HepG2 (cell line): ENCODE measurements at regions not wholly inside any gene's neighbourhood (a gene's known extent, or its start where the extent isn't known, plus 50 kb on each side); places are given as distances from the start of the nearest gene placed in this dataset.
A peak's percentile ranks its signal among the peaks of the same experiment; 100 is the strongest.

Experiments
- ATAC-seq: fragments of 200-7000 bp; cut with Tn5 transposase; 3 replicates; pipeline ENCODE4 v1.9.1; 2020; ENCODE audit warnings: mild to moderate bottlenecking, moderate library complexity
- BruUV-seq: library from RNA; stranded (reverse); fragments of 400-500 nt; replicated peaks from 2 replicates; lab custom pipeline; 2021; lab: Mats Ljungman, UMichigan
- CTCF ChIA-PET: fragments of 300-600 bp; formaldehyde crosslinking; extraction: SDS; loops from one replicate; lab custom pipeline; 2021; ENCODE audit warnings: low total read pairs, inconsistent platforms, low intra/inter-chr PET ratio; lab: Yijun Ruan, JAX
- POLR2A ChIA-PET: fragments of 350-600 bp; sonication (Branson Sonifier 250); formaldehyde crosslinking; loops from one replicate; lab custom pipeline; 2020; ENCODE audit warnings: antibody characterized with exemption, inconsistent platforms; lab: Yijun Ruan, JAX
- DNase-seq: peaks from one replicate; pipeline ENCODE4 v3.0.0-alpha.2; 2015; ENCODE audit warnings: low spot score
- FAIRE-seq: peaks from 3 replicates; lab custom pipeline; 2011; peaks lifted over from hg19 to GRCh38; lab: Jason Lieb, UNC
- H2AFZ ChIP-seq: one replicate; pipeline ENCODE4 v1.6.1; 2011; ENCODE audit warnings: low read length, inconsistent platforms
- H3K27ac ChIP-seq: fragments of 300-600 bp; 3 replicates; pipeline ENCODE4 v1.8.0; 2011; ENCODE audit warnings: mixed run types, mild to moderate bottlenecking, mixed read lengths, low read length, inconsistent platforms; ENCODE audit not compliant: insufficient read depth; ENCODE audit errors: extremely low read length
- H3K27me3 ChIP-seq, 2 experiments: fragments of 200-600 bp in 1 of 2; 2 replicates in 1 of 2; 3 replicates in 1 of 2; pipeline versions ENCODE4 v1.6.0 to v1.8.0; 2011; ENCODE audit warnings: low read length in 2 of 2, mild to moderate bottlenecking in 2 of 2, moderate library complexity in 2 of 2, inconsistent platforms in 1 of 2; ENCODE audit not compliant: insufficient read depth in 2 of 2, control insufficient read depth in 1 of 2
- H3K36me3 ChIP-seq, 2 experiments: fragments of 200-600 bp in 1 of 2; replicated peaks in 1 of 2; 2 replicates in 1 of 2; 3 replicates in 1 of 2; pipeline versions ENCODE4 v1.5.1 to v1.8.0; 2011; ENCODE audit warnings: low read length in 2 of 2, inconsistent platforms in 1 of 2; ENCODE audit not compliant: insufficient read depth in 2 of 2, control insufficient read depth in 1 of 2
- H3K4me1 ChIP-seq: 2 replicates; pipeline ENCODE4 v1.5.1; 2012; ENCODE audit warnings: low read length, inconsistent platforms; ENCODE audit not compliant: insufficient read depth
- H3K4me2 ChIP-seq: 2 replicates; pipeline ENCODE4 v1.6.0; 2011; ENCODE audit warnings: low read depth, low read length, inconsistent platforms
- H3K4me3 ChIP-seq, 3 experiments: fragments of 200-600 bp in 1 of 3; sonication (generic), shearing (Covaris generic) in 1 of 3; replicated peaks in 1 of 3; 2 replicates each; pipeline ENCODE4 v1.5.1; 2011 to 2016; ENCODE audit warnings: low read length in 3 of 3, inconsistent platforms in 2 of 3, low read depth in 2 of 3, mild to moderate bottlenecking in 2 of 3, control low read depth in 1 of 3, mixed read lengths in 1 of 3; ENCODE audit not compliant: insufficient read depth in 1 of 3
- H3K79me2 ChIP-seq: one replicate; pipeline ENCODE4 v1.6.1; 2011; ENCODE audit warnings: low read length, inconsistent platforms; ENCODE audit not compliant: insufficient read depth
- H3K9ac ChIP-seq: 2 replicates; pipeline ENCODE4 v1.6.0; 2011; ENCODE audit warnings: mild to moderate bottlenecking, low read depth, low read length, inconsistent platforms; ENCODE audit not compliant: insufficient read depth
- H3K9me3 ChIP-seq: 2 replicates; pipeline ENCODE4 v1.5.1; 2012; ENCODE audit warnings: mild to moderate bottlenecking, low read length
- H4K20me1 ChIP-seq: 2 replicates; pipeline ENCODE4 v1.6.0; 2011; ENCODE audit warnings: inconsistent platforms, mild to moderate bottlenecking, low read length, moderate library complexity; ENCODE audit not compliant: insufficient read depth
- ASH2L ChIP-seq: fragments of 300-600, 200-600 bp; sonication (generic); IDR thresholded peaks from 2 replicates; pipeline ENCODE4 v1.7.0; 2017; ENCODE audit warnings: low read depth, mild to moderate bottlenecking, moderate library complexity, mixed read lengths, low read length; ENCODE audit not compliant: insufficient read length
- FOXA3 ChIP-seq: IDR thresholded peaks from 2 replicates; pipeline ENCODE4 v1.6.1; 2016; ENCODE audit warnings: missing genetic modification reagents, missing compliant biosample characterization
- GATAD2A ChIP-seq: IDR thresholded peaks from 2 replicates; pipeline ENCODE4 v1.6.1; 2016
- HNF4A ChIP-seq: sonication (generic); formaldehyde crosslinking; IDR thresholded peaks from 2 replicates; pipeline ENCODE4 v1.4.0; 2020; ENCODE audit warnings: missing genetic modification reagents
- ISL2 ChIP-seq: sonication (generic); formaldehyde crosslinking; IDR thresholded peaks from 2 replicates; pipeline ENCODE4 v1.5.0; 2020; ENCODE audit warnings: missing genetic modification reagents
- KLF15 ChIP-seq: sonication (generic); formaldehyde crosslinking; IDR thresholded peaks from 2 replicates; pipeline ENCODE4 v1.8.1; 2023; ENCODE audit warnings: borderline replicate concordance, mild to moderate bottlenecking, inconsistent platforms, missing genetic modification reagents, mixed read lengths
- MIXL1 ChIP-seq: IDR thresholded peaks from 2 replicates; pipeline ENCODE4 v1.6.1; 2016
- NR2F2 ChIP-seq: IDR thresholded peaks from 2 replicates; pipeline ENCODE4 v1.6.1; 2012; ENCODE audit warnings: low read depth, inconsistent platforms, borderline replicate concordance
- NR2F6 ChIP-seq, 2 experiments: IDR thresholded peaks; 2 replicates each; pipeline ENCODE4 v1.6.1; 2016; ENCODE audit warnings: antibody characterized with exemption in 1 of 2, mild to moderate bottlenecking in 1 of 2
- RXRB ChIP-seq: IDR thresholded peaks from 2 replicates; pipeline ENCODE4 v1.6.1; 2016; ENCODE audit warnings: borderline replicate concordance, missing genetic modification reagents, missing compliant biosample characterization
- SNRNP70 ChIP-seq: fragments of 200-400 bp; formaldehyde crosslinking; IDR thresholded peaks from 2 replicates; pipeline ENCODE4 v1.6.1; 2017; ENCODE audit warnings: mild to moderate bottlenecking, low read depth, low read length, moderate library complexity
- SOX13 ChIP-seq, 3 experiments: fragments of 450-650 bp in 1 of 3; sonication (generic) in 1 of 3; formaldehyde crosslinking in 1 of 3; IDR thresholded peaks in 2 of 3; conservative IDR thresholded peaks in 1 of 3; 2 replicates each; pipeline versions ENCODE4 v1.5.0 to v1.6.1; 2016 to 2020; ENCODE audit warnings: antibody characterized with exemption in 1 of 3, mild to moderate bottlenecking in 1 of 3, missing compliant biosample characterization in 1 of 3, missing genetic modification reagents in 1 of 3, moderate library complexity in 1 of 3
- SOX6 ChIP-seq, 2 experiments: fragments of 450-650 bp in 1 of 2; sonication (generic) in 1 of 2; formaldehyde crosslinking in 1 of 2; IDR thresholded peaks; 2 replicates each; pipeline versions ENCODE4 v1.4.0 to v1.6.1; 2017 to 2020; ENCODE audit warnings: antibody characterized with exemption in 1 of 2, mild to moderate bottlenecking in 1 of 2, missing genetic modification reagents in 1 of 2
- ZC3H4 ChIP-seq: sonication (generic); formaldehyde crosslinking; IDR thresholded peaks from 2 replicates; pipeline ENCODE4 v1.4.0; 2020; ENCODE audit warnings: missing genetic modification reagents, borderline replicate concordance
- ZMYM3 ChIP-seq: sonication (generic); formaldehyde crosslinking; IDR thresholded peaks from 2 replicates; pipeline ENCODE4 v1.5.1; 2020; ENCODE audit warnings: mild to moderate bottlenecking, missing genetic modification reagents
- ZNF136 ChIP-seq: sonication (generic); formaldehyde crosslinking; IDR thresholded peaks from 2 replicates; pipeline ENCODE4 v1.8.1; 2022; ENCODE audit warnings: low read depth, mild to moderate bottlenecking, moderate library complexity, missing genetic modification reagents
- ZNF20 ChIP-seq: sonication (generic); formaldehyde crosslinking; IDR thresholded peaks from 2 replicates; pipeline ENCODE4 v1.4.0; 2020; ENCODE audit warnings: mild to moderate bottlenecking, moderate library complexity, missing genetic modification reagents
- ZNF543 ChIP-seq: sonication (generic); formaldehyde crosslinking; IDR thresholded peaks from 2 replicates; pipeline ENCODE4 v1.4.0; 2020; ENCODE audit warnings: mild to moderate bottlenecking, missing genetic modification reagents
- ZNF614 ChIP-seq: IDR thresholded peaks from 2 replicates; pipeline ENCODE4 v1.6.1; 2018; ENCODE audit warnings: missing biosample characterization, missing genetic modification reagents, inconsistent platforms, borderline replicate concordance
- WGBS: methylation state at CpG from one replicate; pipeline ENCODE4 v1.1.6; 2017; ENCODE audit warnings: low lambda C conversion rate; 5-methylcytosine and 5-hydroxymethylcytosine counted together
- in situ Hi-C: cut with HindIII; loops from 2 replicates; pipeline ENCODE4 v1.10.0; 2017; ENCODE audit warnings: low pct_unique_long_range_greater_than_20kb; ENCODE audit not compliant: extremely low pct_ligation_motif_present
- intact Hi-C: fragments of 100-400 bp; cut with micrococcal nuclease; formaldehyde crosslinking; loops from one replicate; pipeline ENCODE4 v1.10.0; 2022; ENCODE audit not compliant: unreplicated experiment
- TF ChIP-seq, protein P1 (sequence below): sonication (generic); formaldehyde crosslinking; IDR thresholded peaks from 2 replicates; pipeline ENCODE4 v1.5.0; 2020; ENCODE audit warnings: mild to moderate bottlenecking, missing genetic modification reagents, borderline replicate concordance
- TF ChIP-seq, protein P2 (sequence below): sonication (generic); formaldehyde crosslinking; IDR thresholded peaks from 2 replicates; pipeline ENCODE4 v1.5.1; 2020; ENCODE audit warnings: missing genetic modification reagents, mild to moderate bottlenecking, borderline replicate concordance

DNA sequence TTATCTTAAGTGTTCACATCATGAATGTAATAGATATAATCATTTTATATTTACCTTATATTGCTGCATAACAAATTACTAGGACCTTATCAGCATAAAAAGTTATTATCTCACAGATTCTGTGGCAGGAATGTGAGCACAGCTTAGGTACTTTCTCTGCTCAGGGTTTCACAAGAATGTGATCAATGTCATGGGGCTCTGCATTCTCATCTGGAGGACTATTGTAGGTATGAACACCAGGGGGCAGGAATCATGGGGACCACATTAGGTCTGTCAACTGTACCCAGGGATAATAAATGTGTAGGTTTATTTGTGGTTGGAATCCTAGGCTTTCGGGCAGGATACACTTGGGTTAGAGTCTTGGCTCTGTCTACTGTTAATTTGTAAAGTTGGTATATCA is 519.2 kb downstream of the ARAP2 start (continued):
- TF ChIP-seq, protein P1, sequence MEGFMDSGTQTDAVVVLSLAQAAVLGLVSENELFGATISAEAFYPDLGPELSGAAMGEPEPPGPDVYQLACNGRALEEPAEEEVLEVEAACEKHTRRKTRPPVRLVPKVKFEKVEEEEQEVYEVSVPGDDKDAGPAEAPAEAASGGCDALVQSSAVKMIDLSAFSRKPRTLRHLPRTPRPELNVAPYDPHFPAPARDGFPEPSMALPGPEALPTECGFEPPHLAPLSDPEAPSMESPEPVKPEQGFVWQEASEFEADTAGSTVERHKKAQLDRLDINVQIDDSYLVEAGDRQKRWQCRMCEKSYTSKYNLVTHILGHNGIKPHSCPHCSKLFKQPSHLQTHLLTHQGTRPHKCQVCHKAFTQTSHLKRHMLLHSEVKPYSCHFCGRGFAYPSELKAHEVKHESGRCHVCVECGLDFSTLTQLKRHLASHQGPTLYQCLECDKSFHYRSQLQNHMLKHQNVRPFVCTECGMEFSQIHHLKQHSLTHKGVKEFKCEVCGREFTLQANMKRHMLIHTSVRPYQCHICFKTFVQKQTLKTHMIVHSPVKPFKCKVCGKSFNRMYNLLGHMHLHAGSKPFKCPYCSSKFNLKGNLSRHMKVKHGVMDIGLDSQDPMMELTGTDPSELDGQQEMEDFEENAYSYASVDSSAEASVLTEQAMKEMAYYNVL (CRISPR knock-in tag) = no peak
- TF ChIP-seq, protein P2, sequence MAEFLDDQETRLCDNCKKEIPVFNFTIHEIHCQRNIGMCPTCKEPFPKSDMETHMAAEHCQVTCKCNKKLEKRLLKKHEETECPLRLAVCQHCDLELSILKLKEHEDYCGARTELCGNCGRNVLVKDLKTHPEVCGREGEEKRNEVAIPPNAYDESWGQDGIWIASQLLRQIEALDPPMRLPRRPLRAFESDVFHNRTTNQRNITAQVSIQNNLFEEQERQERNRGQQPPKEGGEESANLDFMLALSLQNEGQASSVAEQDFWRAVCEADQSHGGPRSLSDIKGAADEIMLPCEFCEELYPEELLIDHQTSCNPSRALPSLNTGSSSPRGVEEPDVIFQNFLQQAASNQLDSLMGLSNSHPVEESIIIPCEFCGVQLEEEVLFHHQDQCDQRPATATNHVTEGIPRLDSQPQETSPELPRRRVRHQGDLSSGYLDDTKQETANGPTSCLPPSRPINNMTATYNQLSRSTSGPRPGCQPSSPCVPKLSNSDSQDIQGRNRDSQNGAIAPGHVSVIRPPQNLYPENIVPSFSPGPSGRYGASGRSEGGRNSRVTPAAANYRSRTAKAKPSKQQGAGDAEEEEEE = no peak
- TF ChIP-seq ZC3H4 (no peak), ZMYM3 (CRISPR knock-in tag) (no peak)

GRCh38 chr4:35730414-35730813 is 513.9 kb downstream of the ARAP2 start:
- BruUV-seq = no TSS peak
- H3K9me3 ChIP-seq = no peaks in the 10 kb centered on the region
- H2AFZ ChIP-seq = no peak overlapping the region
- ChIA-PET POLR2A (no interaction called here), CTCF (no interaction called here)
- no peaks in the 10 kb centered on the region for H3K27me3 ChIP-seq
- no peak overlapping the region for H3K9ac ChIP-seq
- no peak overlapping the region for H3K27ac ChIP-seq
- H3K4me1 ChIP-seq = peaks cover 25% of the 10 kb centered on the region
- no peak overlapping the region for H3K4me3 ChIP-seq
- H3K4me2 ChIP-seq = peak overlapping the region; percentile 36
- H3K79me2 ChIP-seq = no peaks in the 10 kb centered on the region
- H4K20me1 ChIP-seq = no peaks in the 10 kb centered on the region
- H3K36me3 ChIP-seq = no peaks in the 10 kb centered on the region
- DNase-seq (peak; percentile 51), ATAC-seq (peak; percentile 81), FAIRE-seq (peak; percentile 54)
- WGBS = 3% methylated on average over 2 of the region's 2 CpGs
- intact Hi-C loops (loop anchor here (2.0 kb wide), 1 partner anchor 24 kb away; no protein-coding TSS in a partner anchor), in situ Hi-C loops (no loop called here)
- TF ChIP-seq ZNF614 = peak; percentile 29; the same call in 1 of the 2 replicates
- TF ChIP-seq FOXA3 = peak; percentile 38; the same call in 1 of the 2 replicates
- no peak for TF ChIP-seq ZNF20 (CRISPR knock-in tag)
- 0 out of 2 replicates have a peak, but pooled peaks have one; percentile 26 for TF ChIP-seq NR2F2
- TF ChIP-seq ASH2L = peak; percentile 11
- TF ChIP-seq ZNF543 = no peak
- 0 out of 2 replicates have a peak, but pooled peaks have one; percentile 9 for TF ChIP-seq RXRB (CRISPR knock-in tag)
- no peak for TF ChIP-seq SNRNP70
- 0 out of 2 replicates have a peak, but pooled peaks have one; percentile 17 for TF ChIP-seq MIXL1 (CRISPR knock-in tag)
- TF ChIP-seq NR2F6 (IDR thresholded peaks at IDR 0.05) = peak; percentile 34; the same call in 1 of the 2 replicates
- TF ChIP-seq NR2F6 (CRISPR knock-in tag; IDR thresholded peaks at IDR 0.05) = 0 out of 2 replicates have a peak, but pooled peaks have one; percentile 26
- peak; percentile 55; the same call in 1 of the 2 replicates for TF ChIP-seq GATAD2A (CRISPR knock-in tag)
- TF ChIP-seq SOX13 (IDR thresholded peaks at IDR 0.05) = no peak
- peak in 1 of 2 experiments; percentile 70; a peak in 2 of 4 replicates for TF ChIP-seq SOX13 (CRISPR knock-in tag; conservative IDR thresholded peaks at IDR 0.05 in 1 of 2, IDR thresholded peaks at IDR 0.05 in 1 of 2)
- TF ChIP-seq ISL2 (CRISPR knock-in tag) = 0 out of 2 replicates have a peak, but pooled peaks have one; percentile 20
- peak; percentile 53 for TF ChIP-seq HNF4A (CRISPR knock-in tag)
- TF ChIP-seq ZNF136 (CRISPR knock-in tag) = no peak
- no peak for TF ChIP-seq KLF15 (CRISPR knock-in tag)
- TF ChIP-seq SOX6 (IDR thresholded peaks at IDR 0.05) = no peak
- peak; percentile 37; the same call in 1 of the 2 replicates for TF ChIP-seq SOX6 (CRISPR knock-in tag; IDR thresholded peaks at IDR 0.05)
